Lower leg skin (tissue), 3 donors: ENCODE measurements at regions not wholly inside any gene's neighbourhood (a gene's known extent, or its start where the extent isn't known, plus 50 kb on each side); places are given as distances from the start of the nearest gene placed in this dataset.

ENCODE experiments used
- POLR2A ChIP-seq, 2 donors: fragments of 450-650 bp; IDR thresholded peaks; one replicate each; pipeline ENCODE4 v1.6.1; 2016 to 2017; ENCODE audit warnings: antibody characterized with exemption in 2 of 2, mild to moderate bottlenecking in 1 of 2, moderate library complexity in 1 of 2
- TF ChIP-seq, protein P1 (sequence below), 3 donors: fragments of 450-650 bp; IDR thresholded peaks; one replicate each; pipeline ENCODE4 v1.5.1; 2016; ENCODE audit warnings: antibody characterized with exemption in 3 of 3, mild to moderate bottlenecking in 3 of 3, moderate library complexity in 2 of 3

DNA sequence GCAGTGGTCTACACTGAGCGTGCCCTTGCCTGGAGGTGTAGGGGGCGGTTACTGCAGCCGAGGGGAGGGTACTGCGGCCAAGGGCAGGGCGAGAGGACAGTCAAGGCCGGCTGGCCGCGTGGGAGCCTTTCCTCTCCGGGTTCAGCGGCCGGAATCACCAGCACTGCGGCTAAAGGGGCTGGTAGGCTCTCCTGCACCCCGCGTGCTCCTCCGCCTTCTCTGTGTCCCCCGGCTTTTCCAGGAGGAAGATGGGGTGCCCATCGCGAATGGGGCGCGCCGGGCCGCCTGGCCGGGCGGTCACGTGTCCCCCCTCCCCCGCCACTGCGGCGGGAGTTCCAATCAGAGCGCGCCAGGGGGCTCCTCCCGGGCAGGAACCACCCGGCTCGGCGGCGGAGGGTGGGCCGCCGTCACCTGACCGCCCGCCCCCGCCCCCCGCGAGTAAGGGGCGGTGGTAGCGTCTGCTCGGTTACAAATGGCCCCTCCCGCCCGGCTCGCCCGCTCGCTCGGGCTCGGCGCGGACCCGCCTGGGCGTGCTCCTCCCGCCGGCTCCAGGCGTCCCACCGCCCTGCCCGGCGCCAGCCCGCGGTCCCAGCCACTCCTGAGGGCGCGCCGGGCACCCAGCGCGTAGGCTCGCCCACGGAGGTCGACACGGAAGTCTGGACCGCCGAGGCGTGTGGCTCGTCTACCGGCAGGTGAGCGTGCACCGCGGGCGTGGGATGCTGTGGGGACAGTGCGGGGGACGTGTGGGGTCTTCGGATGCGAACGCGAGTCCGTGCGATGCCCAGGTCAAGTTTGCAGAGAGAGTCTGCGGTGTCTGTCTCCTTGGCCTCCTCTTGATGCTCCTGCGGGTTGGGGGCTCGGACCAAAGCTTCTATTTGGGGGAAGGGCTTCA, 242.6 kb upstream of the TOPAZ1 start:
- TF ChIP-seq POLR2A (IDR thresholded peaks at IDR 0.05) = no peak
- TF ChIP-seq, protein P1, sequence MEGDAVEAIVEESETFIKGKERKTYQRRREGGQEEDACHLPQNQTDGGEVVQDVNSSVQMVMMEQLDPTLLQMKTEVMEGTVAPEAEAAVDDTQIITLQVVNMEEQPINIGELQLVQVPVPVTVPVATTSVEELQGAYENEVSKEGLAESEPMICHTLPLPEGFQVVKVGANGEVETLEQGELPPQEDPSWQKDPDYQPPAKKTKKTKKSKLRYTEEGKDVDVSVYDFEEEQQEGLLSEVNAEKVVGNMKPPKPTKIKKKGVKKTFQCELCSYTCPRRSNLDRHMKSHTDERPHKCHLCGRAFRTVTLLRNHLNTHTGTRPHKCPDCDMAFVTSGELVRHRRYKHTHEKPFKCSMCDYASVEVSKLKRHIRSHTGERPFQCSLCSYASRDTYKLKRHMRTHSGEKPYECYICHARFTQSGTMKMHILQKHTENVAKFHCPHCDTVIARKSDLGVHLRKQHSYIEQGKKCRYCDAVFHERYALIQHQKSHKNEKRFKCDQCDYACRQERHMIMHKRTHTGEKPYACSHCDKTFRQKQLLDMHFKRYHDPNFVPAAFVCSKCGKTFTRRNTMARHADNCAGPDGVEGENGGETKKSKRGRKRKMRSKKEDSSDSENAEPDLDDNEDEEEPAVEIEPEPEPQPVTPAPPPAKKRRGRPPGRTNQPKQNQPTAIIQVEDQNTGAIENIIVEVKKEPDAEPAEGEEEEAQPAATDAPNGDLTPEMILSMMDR (IDR thresholded peaks at IDR 0.05) = no peak
